ENCODE measurements at regions not wholly inside any gene's neighbourhood (a gene's known extent, or its start where the extent isn't known, plus 50 kb on each side); places are given as distances from the start of the nearest gene placed in this dataset.

- TF ChIP-seq GATA2 (IDR thresholded peaks at IDR 0.05; ENCODE audit: low read depth, low read length) = no peak
- TF ChIP-seq GATA3 (IDR thresholded peaks at IDR 0.05; ENCODE audit: low read depth, low read length) = no peak
These were observed 50.0 kb upstream of the PPP1R3C start for GRCh38 chr10:91682912-91683311.
